A673 (cell line): ENCODE measurements at regions not wholly inside any gene's neighbourhood (a gene's known extent, or its start where the extent isn't known, plus 50 kb on each side); places are given as distances from the start of the nearest gene placed in this dataset.

Source experiments
- BruUV-seq: library from RNA; stranded (reverse); fragments of 400-500 nt; replicated peaks from 2 replicates; lab custom pipeline; 2021; lab: Mats Ljungman, UMichigan
- CTCF ChIA-PET: fragments of 300-600 bp; sonication (Branson Sonifier 250); formaldehyde crosslinking; loops from one replicate; lab custom pipeline; 2022; ENCODE audit warnings: antibody characterized with exemption; lab: Charles Lee
- POLR2A ChIA-PET: fragments of 300-600 bp; sonication (Branson Sonifier 250); formaldehyde crosslinking; loops from one replicate; lab custom pipeline; 2022; ENCODE audit warnings: antibody characterized with exemption; ENCODE audit not compliant: low non-redundant PET; lab: Charles Lee
- DNase-seq: peaks from one replicate; pipeline ENCODE4 v3.0.0-alpha.2; 2015; ENCODE audit warnings: low spot score
- H3K27ac ChIP-seq: fragments of 200-600 bp; sonication (generic); 2 replicates; pipeline ENCODE4 v1.5.1; 2016; ENCODE audit warnings: mixed run types, low read depth, mild to moderate bottlenecking, mixed read lengths, antibody characterized with exemption, low read length; ENCODE audit not compliant: poor library complexity, severe bottlenecking
- H3K27me3 ChIP-seq: fragments of 200-600 bp; sonication (generic); replicated peaks from 2 replicates; pipeline ENCODE4 v1.6.1; 2017; ENCODE audit warnings: mixed run types, low read depth, mild to moderate bottlenecking, mixed read lengths, antibody characterized with exemption, low read length; ENCODE audit not compliant: insufficient read depth, poor library complexity
- H3K36me3 ChIP-seq: fragments of 200-600 bp; sonication (generic); 2 replicates; pipeline ENCODE4 v1.6.1; 2016; ENCODE audit warnings: mixed run types, mild to moderate bottlenecking, mixed read lengths, antibody characterized with exemption, low read length; ENCODE audit not compliant: insufficient read depth, poor library complexity, severe bottlenecking
- H3K4me1 ChIP-seq: fragments of 200-600 bp; sonication (generic); 2 replicates; pipeline ENCODE4 v1.6.1; 2017; ENCODE audit warnings: mixed run types, mild to moderate bottlenecking, mixed read lengths, antibody characterized with exemption, low read length; ENCODE audit not compliant: insufficient read depth, poor library complexity, severe bottlenecking
- H3K4me3 ChIP-seq: fragments of 200-600 bp; sonication (generic); 2 replicates; pipeline ENCODE4 v1.5.1; 2016; ENCODE audit warnings: low read depth, mixed run types, mild to moderate bottlenecking, mixed read lengths, low read length; ENCODE audit not compliant: poor library complexity, severe bottlenecking
- H3K9me3 ChIP-seq: fragments of 200-600 bp; sonication (generic); 2 replicates; pipeline ENCODE4 v1.6.1; 2016; ENCODE audit warnings: mixed run types, low read depth, mild to moderate bottlenecking, mixed read lengths, antibody characterized with exemption, low read length; ENCODE audit not compliant: poor library complexity, severe bottlenecking
- EZH2 ChIP-seq: fragments of 200-600 bp; sonication (generic); IDR thresholded peaks from 2 replicates; pipeline ENCODE4 v1.6.1; 2017; ENCODE audit warnings: borderline replicate concordance, low read depth, mild to moderate bottlenecking, mixed read lengths, antibody characterized with exemption, low read length; ENCODE audit not compliant: poor library complexity, severe bottlenecking
- intact Hi-C: fragments of 100-400 bp; cut with micrococcal nuclease; formaldehyde crosslinking; loops from one replicate; pipeline ENCODE4 v1.10.0; 2022; ENCODE audit not compliant: unreplicated experiment
- TF ChIP-seq, protein P1 (sequence below): fragments of 300-800, 200-600 bp; sonication (generic); conservative IDR thresholded peaks from 2 replicates; pipeline ENCODE4 v1.5.1; 2017; ENCODE audit warnings: low read depth, mild to moderate bottlenecking, antibody characterized with exemption, low read length, moderate library complexity, mixed read lengths

GRCh38 chr10:55400075-55400849 is 599.2 kb upstream of the PCDH15 start:
- no TSS peak for BruUV-seq
- H3K27ac ChIP-seq, result no peak overlapping the region
- H3K4me1 ChIP-seq, result no peaks in the 10 kb centered on the region
- no peak for DNase-seq
- no peak overlapping the region for H3K4me3 ChIP-seq
- H3K36me3 ChIP-seq, result no peaks in the 10 kb centered on the region
- intact Hi-C loops, result no loop called here
- CTCF ChIA-PET, result no interaction called here
- POLR2A ChIA-PET, result no interaction called here
- no peak for TF ChIP-seq EZH2
- TF ChIP-seq, protein P1, sequence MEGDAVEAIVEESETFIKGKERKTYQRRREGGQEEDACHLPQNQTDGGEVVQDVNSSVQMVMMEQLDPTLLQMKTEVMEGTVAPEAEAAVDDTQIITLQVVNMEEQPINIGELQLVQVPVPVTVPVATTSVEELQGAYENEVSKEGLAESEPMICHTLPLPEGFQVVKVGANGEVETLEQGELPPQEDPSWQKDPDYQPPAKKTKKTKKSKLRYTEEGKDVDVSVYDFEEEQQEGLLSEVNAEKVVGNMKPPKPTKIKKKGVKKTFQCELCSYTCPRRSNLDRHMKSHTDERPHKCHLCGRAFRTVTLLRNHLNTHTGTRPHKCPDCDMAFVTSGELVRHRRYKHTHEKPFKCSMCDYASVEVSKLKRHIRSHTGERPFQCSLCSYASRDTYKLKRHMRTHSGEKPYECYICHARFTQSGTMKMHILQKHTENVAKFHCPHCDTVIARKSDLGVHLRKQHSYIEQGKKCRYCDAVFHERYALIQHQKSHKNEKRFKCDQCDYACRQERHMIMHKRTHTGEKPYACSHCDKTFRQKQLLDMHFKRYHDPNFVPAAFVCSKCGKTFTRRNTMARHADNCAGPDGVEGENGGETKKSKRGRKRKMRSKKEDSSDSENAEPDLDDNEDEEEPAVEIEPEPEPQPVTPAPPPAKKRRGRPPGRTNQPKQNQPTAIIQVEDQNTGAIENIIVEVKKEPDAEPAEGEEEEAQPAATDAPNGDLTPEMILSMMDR, result no peak
- peaks cover 8% of the 10 kb centered on the region for H3K9me3 ChIP-seq
- H3K27me3 ChIP-seq, result no peaks in the 10 kb centered on the region

GRCh38 chr10:55398497-55398882 is 597.5 kb upstream of the PCDH15 start:
- Histone ChIP-seq H3K9me3 (peaks cover 11% of the 10 kb centered on the region), H3K27ac (no peak overlapping the region), H3K36me3 (no peaks in the 10 kb centered on the region), H3K4me3 (no peak overlapping the region), H3K27me3 (no peaks in the 10 kb centered on the region), H3K4me1 (no peaks in the 10 kb centered on the region)
- no TSS peak for BruUV-seq
- POLR2A ChIA-PET, result no interaction called here
- intact Hi-C loops, result no loop called here
- no peak for DNase-seq
- CTCF ChIA-PET, result no interaction called here
- no peak for TF ChIP-seq EZH2
- TF ChIP-seq, protein P1, result no peak

DNA sequence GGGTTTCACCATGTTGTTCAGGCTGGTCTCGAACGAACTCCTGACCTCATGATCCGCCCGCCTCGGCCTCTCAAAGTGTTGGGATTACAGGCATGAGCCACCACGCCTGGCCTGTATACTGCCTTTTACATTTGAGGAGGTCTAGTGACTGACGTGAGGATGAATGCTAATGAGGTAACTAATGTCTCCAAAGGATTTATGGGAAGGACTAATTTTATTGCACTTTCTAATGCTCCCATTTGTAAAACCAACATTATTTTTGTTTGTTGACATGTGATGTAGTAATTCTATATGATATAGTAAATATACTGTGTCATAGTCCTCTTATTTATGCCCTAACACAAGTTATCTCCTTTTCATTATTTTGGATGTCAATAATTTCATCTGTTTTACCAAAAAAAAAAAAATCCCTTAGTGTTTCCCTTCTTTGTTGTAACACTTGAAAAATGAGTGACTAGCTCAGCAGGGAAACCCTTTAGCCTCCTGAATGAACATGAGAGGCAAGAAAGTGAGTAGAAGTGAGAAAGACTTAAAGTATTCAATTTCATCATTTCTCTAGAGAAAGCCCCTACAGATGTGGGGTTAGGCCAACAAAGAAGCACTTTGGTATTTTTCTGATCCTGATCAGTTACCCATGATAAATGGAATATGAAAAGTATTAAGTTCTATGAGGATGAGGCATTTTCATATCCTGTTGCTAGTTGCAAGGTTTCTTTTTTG is 596.9 kb upstream of the PCDH15 start:
- Histone ChIP-seq H3K4me1 (no peaks in the 10 kb centered on the region), H3K9me3 (peaks cover 12% of the 10 kb centered on the region), H3K36me3 (no peaks in the 10 kb centered on the region), H3K4me3 (no peak overlapping the region), H3K27me3 (no peaks in the 10 kb centered on the region), H3K27ac (no peak overlapping the region)
- intact Hi-C loops, result no loop called here
- TF ChIP-seq EZH2, result no peak
- TF ChIP-seq, protein P1, result no peak
- no peak for DNase-seq
- no TSS peak for BruUV-seq
- ChIA-PET POLR2A (no interaction called here), CTCF (no interaction called here)
